Cardiac muscle cell (in vitro differentiated cells and primary cell): ENCODE measurements at regions not wholly inside any gene's neighbourhood (a gene's known extent, or its start where the extent isn't known, plus 50 kb on each side); places are given as distances from the start of the nearest gene placed in this dataset.

Experiments
- DNase-seq, 2 donors: peaks; one replicate each; pipeline versions ENCODE4 v3.0.0 to v3.0.0-alpha.2; 2010 to 2017; ENCODE audit warnings: low read depth in 1 of 2, low spot score in 1 of 2
- H3K27ac ChIP-seq: fragments of 200-600 bp; sonication (generic); 2 replicates; pipeline ENCODE4 v1.5.1; 2016
- H3K27me3 ChIP-seq: fragments of 200-600 bp; sonication (generic); 2 replicates; pipeline ENCODE4 v1.6.0; 2016; ENCODE audit warnings: control low read depth
- H3K36me3 ChIP-seq: fragments of 200-600 bp; sonication (generic); 2 replicates; pipeline ENCODE4 v1.5.1; 2016; ENCODE audit warnings: control low read depth
- H3K4me1 ChIP-seq: fragments of 200-600 bp; sonication (generic); 2 replicates; pipeline ENCODE4 v1.8.1; 2017; ENCODE audit warnings: low read depth, mild to moderate bottlenecking, mixed run types
- H3K4me3 ChIP-seq: fragments of 200-600 bp; sonication (generic); 2 replicates; pipeline ENCODE4 v1.5.1; 2016; ENCODE audit warnings: mild to moderate bottlenecking
- H3K9me3 ChIP-seq: fragments of 200-600 bp; sonication (generic); 2 replicates; pipeline ENCODE4 v1.5.1; 2017; ENCODE audit warnings: low read depth, mild to moderate bottlenecking, control low read depth
- CTCF ChIP-seq: IDR thresholded peaks from 2 replicates; pipeline ENCODE4 v1.5.1; 2012; ENCODE audit warnings: low read depth, mild to moderate bottlenecking, low read length

- no peak for TF ChIP-seq CTCF
- no peak for DNase-seq
These were observed 883.4 kb upstream of the SPRY2 start for GRCh38 chr13:81224209-81224833.

GRCh38 chr13:81223778-81224177, 882.9 kb upstream of the SPRY2 start:
- no peak for DNase-seq
- no peak for TF ChIP-seq CTCF
- H3K27me3 ChIP-seq = no peaks in the 10 kb centered on the region

More at GRCh38 chr13:81224209-81224833, 883.4 kb upstream of the SPRY2 start:
- no peaks in the 10 kb centered on the region for H3K36me3 ChIP-seq
- H3K4me3 ChIP-seq = no peak overlapping the region
- H3K27ac ChIP-seq = no peak overlapping the region
- H3K27me3 ChIP-seq = no peaks in the 10 kb centered on the region
- no peaks in the 10 kb centered on the region for H3K4me1 ChIP-seq
- no peaks in the 10 kb centered on the region for H3K9me3 ChIP-seq

DNA sequence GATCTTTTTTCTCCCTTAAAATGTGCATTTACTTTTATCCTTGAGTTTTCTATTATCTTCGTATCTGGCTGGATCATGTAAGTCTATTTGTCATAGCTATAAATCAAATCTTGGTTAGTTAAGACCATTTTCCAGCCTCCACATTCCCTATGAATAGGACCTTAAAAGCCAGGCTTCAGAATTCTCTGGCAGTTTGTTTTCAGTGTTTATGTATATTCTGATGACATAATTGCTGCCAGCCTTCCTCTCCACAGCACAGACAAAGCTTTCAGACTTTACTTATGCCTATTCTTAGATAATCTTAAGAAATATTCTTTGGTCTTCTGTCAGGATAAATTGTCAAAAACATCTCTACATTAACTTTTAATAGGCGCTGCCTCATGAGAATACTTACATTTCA, 870.8 kb upstream of the SPRY2 start:
- H3K27ac ChIP-seq = no peak overlapping the region
- no peak for DNase-seq

More at GRCh38 chr13:81223778-81224177, 882.9 kb upstream of the SPRY2 start:
- H3K27ac ChIP-seq = no peak overlapping the region
- H3K9me3 ChIP-seq = no peaks in the 10 kb centered on the region
- H3K4me1 ChIP-seq = no peaks in the 10 kb centered on the region
- H3K4me3 ChIP-seq = no peak overlapping the region
- no peaks in the 10 kb centered on the region for H3K36me3 ChIP-seq

DNA sequence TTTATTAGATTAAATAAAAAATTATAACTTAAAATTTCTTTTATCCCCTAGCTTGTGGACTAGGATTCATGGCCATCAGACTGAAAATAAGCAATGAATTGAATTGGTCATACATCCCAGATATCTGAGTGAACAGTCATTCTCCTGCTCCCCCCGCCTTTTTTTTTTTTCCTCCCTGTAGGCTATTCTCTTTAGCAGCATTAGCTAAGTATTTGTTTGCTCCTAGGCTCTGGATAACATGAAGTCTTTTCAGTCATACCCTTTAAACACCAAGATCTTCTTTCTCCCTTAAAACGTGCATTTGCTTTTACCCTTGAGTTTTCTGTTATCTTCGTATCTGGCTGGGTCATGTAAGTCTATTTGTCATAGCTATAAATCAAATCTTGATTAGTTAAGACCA, 866.7 kb upstream of the SPRY2 start:
- no peaks in the 10 kb centered on the region for H3K36me3 ChIP-seq
- H3K4me3 ChIP-seq = no peak overlapping the region
- TF ChIP-seq CTCF = no peak
- H3K27me3 ChIP-seq = no peaks in the 10 kb centered on the region
- H3K9me3 ChIP-seq = no peaks in the 10 kb centered on the region
- DNase-seq = no peak
- no peak overlapping the region for H3K27ac ChIP-seq
- H3K4me1 ChIP-seq = no peaks in the 10 kb centered on the region

More for the DNA sequence above, 870.8 kb upstream of the SPRY2 start:
- Histone ChIP-seq H3K4me3 (no peak overlapping the region), H3K36me3 (no peaks in the 10 kb centered on the region), H3K9me3 (no peaks in the 10 kb centered on the region), H3K4me1 (no peaks in the 10 kb centered on the region), H3K27me3 (no peaks in the 10 kb centered on the region)
- no peak for TF ChIP-seq CTCF

DNA sequence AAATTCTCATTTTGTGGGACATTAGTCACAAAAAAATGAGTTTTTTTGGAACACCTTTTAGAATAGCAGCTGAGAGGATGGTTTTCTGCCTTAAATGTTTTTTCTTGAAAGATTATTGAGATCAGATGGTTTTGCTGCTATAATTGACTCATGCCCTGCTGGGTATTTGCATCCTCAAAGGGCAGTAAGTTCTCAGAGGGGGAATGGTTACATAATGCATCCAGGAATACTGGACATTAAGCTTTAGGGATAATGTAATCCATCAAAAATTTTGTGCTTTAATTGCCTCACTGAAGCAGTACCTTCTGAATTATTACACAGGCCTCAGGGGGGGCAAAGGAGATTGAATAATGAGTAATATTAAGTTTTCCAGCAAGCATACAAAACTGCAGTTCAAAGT, 866.3 kb upstream of the SPRY2 start:
- H3K27ac ChIP-seq = no peak overlapping the region
- no peaks in the 10 kb centered on the region for H3K36me3 ChIP-seq
- no peak for TF ChIP-seq CTCF
- no peak for DNase-seq
- H3K4me1 ChIP-seq = no peaks in the 10 kb centered on the region
- no peak overlapping the region for H3K4me3 ChIP-seq
- H3K9me3 ChIP-seq = no peaks in the 10 kb centered on the region
- no peaks in the 10 kb centered on the region for H3K27me3 ChIP-seq

- no peak overlapping the region for H3K27ac ChIP-seq
- no peaks in the 10 kb centered on the region for H3K9me3 ChIP-seq
- no peak for TF ChIP-seq CTCF
- no peaks in the 10 kb centered on the region for H3K27me3 ChIP-seq
- DNase-seq = no peak
- H3K4me1 ChIP-seq = no peaks in the 10 kb centered on the region
- H3K4me3 ChIP-seq = no peak overlapping the region
- no peaks in the 10 kb centered on the region for H3K36me3 ChIP-seq
These were observed 862.9 kb upstream of the SPRY2 start for GRCh38 chr13:81203783-81204182.
